GM23338 (cell line): ENCODE measurements at regions not wholly inside any gene's neighbourhood (a gene's known extent, or its start where the extent isn't known, plus 50 kb on each side); places are given as distances from the start of the nearest gene placed in this dataset.

ENCODE experiments used
- ATAC-seq: fragments of 200-7000 bp; cut with Tn5 transposase; 3 replicates; pipeline ENCODE4 v1.9.1; 2020
- DNase-seq: peaks from one replicate; pipeline ENCODE4 v3.0.0-alpha.2; 2015; ENCODE audit warnings: low spot score
- H2AFZ ChIP-seq: fragments of 200-600 bp; sonication (generic); 2 replicates; pipeline ENCODE4 v1.8.0; 2016; ENCODE audit warnings: antibody characterized with exemption, mild to moderate bottlenecking, moderate library complexity
- H3F3A ChIP-seq: fragments of 200-600 bp; sonication (generic); replicated peaks from 2 replicates; pipeline ENCODE4 v1.8.0; 2017; ENCODE audit warnings: antibody characterized with exemption, mixed run types, low read depth
- H3K27ac ChIP-seq: fragments of 200-600 bp; sonication (generic); 2 replicates; pipeline ENCODE4 v1.6.1; 2016; ENCODE audit warnings: low read depth
- H3K27me3 ChIP-seq: fragments of 200-600 bp; sonication (generic); 2 replicates; pipeline ENCODE4 v1.8.0; 2016; ENCODE audit warnings: mild to moderate bottlenecking, mixed run types, moderate library complexity; ENCODE audit not compliant: insufficient read depth
- H3K36me3 ChIP-seq: fragments of 200-600 bp; sonication (generic); 2 replicates; pipeline ENCODE4 v1.8.0; 2016; ENCODE audit warnings: mild to moderate bottlenecking; ENCODE audit not compliant: insufficient read depth
- H3K4me1 ChIP-seq: fragments of 200-600 bp; sonication (generic); 2 replicates; pipeline ENCODE4 v1.8.0; 2016; ENCODE audit warnings: mild to moderate bottlenecking, moderate library complexity; ENCODE audit not compliant: insufficient read depth
- H3K4me2 ChIP-seq: fragments of 200-600 bp; sonication (generic); 2 replicates; pipeline ENCODE4 v1.7.1; 2017; ENCODE audit warnings: mixed run types
- H3K4me3 ChIP-seq: fragments of 200-600 bp; sonication (generic); 2 replicates; pipeline ENCODE4 v1.6.1; 2016; ENCODE audit warnings: mixed run types
- H3K79me2 ChIP-seq: fragments of 200-600 bp; sonication (generic); replicated peaks from 2 replicates; pipeline ENCODE4 v1.8.0; 2017; ENCODE audit warnings: mild to moderate bottlenecking; ENCODE audit not compliant: insufficient read depth
- H3K9me2 ChIP-seq: fragments of 200-600 bp; sonication (generic); 2 replicates; pipeline ENCODE4 v1.8.0; 2017; ENCODE audit not compliant: insufficient read depth
- H4K20me1 ChIP-seq: fragments of 200-600 bp; sonication (generic); replicated peaks from 2 replicates; pipeline ENCODE4 v1.8.0; 2017; ENCODE audit warnings: mild to moderate bottlenecking; ENCODE audit not compliant: insufficient read depth
- H3K27ac Mint-ChIP-seq: 2 replicates; pipeline ENCODE4 v1.8.0; 2020; ENCODE audit warnings: inconsistent platforms, mild to moderate bottlenecking, moderate library complexity, mixed read lengths
- H3K27me3 Mint-ChIP-seq: 3 replicates; pipeline ENCODE4 v1.8.0; 2022; ENCODE audit warnings: low read depth, mild to moderate bottlenecking, moderate library complexity, mixed read lengths, inconsistent platforms; ENCODE audit not compliant: insufficient read depth, poor library complexity
- H3K36me3 Mint-ChIP-seq: 3 replicates; pipeline ENCODE4 v1.8.0; 2021; ENCODE audit warnings: low read depth, mild to moderate bottlenecking, inconsistent platforms, moderate library complexity, mixed read lengths
- H3K4me1 Mint-ChIP-seq: 3 replicates; pipeline ENCODE4 v1.8.0; 2020; ENCODE audit warnings: mild to moderate bottlenecking, inconsistent platforms, mixed read lengths
- H3K4me3 Mint-ChIP-seq: 3 replicates; pipeline ENCODE4 v1.8.0; 2021; ENCODE audit warnings: moderate library complexity, mild to moderate bottlenecking, inconsistent platforms, mixed read lengths
- H3K9me3 Mint-ChIP-seq: 3 replicates; pipeline ENCODE4 v1.8.0; 2020; ENCODE audit warnings: moderate library complexity, mild to moderate bottlenecking, inconsistent platforms, mixed read lengths
- CREB1 ChIP-seq: fragments of 250-450 bp; sonication (Bioruptor Pico); IDR thresholded peaks from 2 replicates; pipeline ENCODE4 v1.5.0; 2020; ENCODE audit warnings: low read depth, mild to moderate bottlenecking, moderate library complexity
- CTCF ChIP-seq, 2 experiments: fragments of 200-600 bp in 1 of 2; sonication (generic) in 1 of 2; conservative IDR thresholded peaks; 2 replicates each; pipeline versions ENCODE4 v1.5.1 to v1.6.1; 2016 to 2017; ENCODE audit warnings: antibody characterized with exemption in 2 of 2, low read depth in 2 of 2, mild to moderate bottlenecking in 2 of 2, moderate library complexity in 1 of 2
- ETS1 ChIP-seq: IDR thresholded peaks from 2 replicates; pipeline ENCODE4 v1.6.1; 2016; ENCODE audit warnings: antibody characterized with exemption
- JUNB ChIP-seq: IDR thresholded peaks from one replicate; pipeline ENCODE4 v1.6.1; 2016; ENCODE audit warnings: antibody characterized with exemption; ENCODE audit not compliant: unreplicated experiment
- NANOG ChIP-seq: IDR thresholded peaks from 2 replicates; pipeline ENCODE4 v1.6.1; 2016; ENCODE audit warnings: antibody characterized with exemption, borderline replicate concordance
- POLR2AphosphoS5 ChIP-seq: IDR thresholded peaks from 2 replicates; pipeline ENCODE4 v1.6.1; 2016; ENCODE audit warnings: antibody characterized with exemption, low read depth
- REST ChIP-seq: IDR thresholded peaks from one replicate; pipeline ENCODE4 v1.6.1; 2018; ENCODE audit warnings: antibody characterized with exemption; ENCODE audit not compliant: unreplicated experiment
- STAT1 ChIP-seq: IDR thresholded peaks from one replicate; pipeline ENCODE4 v1.6.1; 2016; ENCODE audit warnings: antibody characterized with exemption; ENCODE audit not compliant: unreplicated experiment
- ZNF114 ChIP-seq: fragments of 250-450 bp; sonication (Bioruptor Pico); IDR thresholded peaks from 2 replicates; pipeline ENCODE4 v1.5.0; 2020; ENCODE audit warnings: mild to moderate bottlenecking, moderate library complexity
- ZNF331 ChIP-seq: fragments of 250-450 bp; sonication (Bioruptor Pico); IDR thresholded peaks from 2 replicates; pipeline ENCODE4 v1.5.0; 2020; ENCODE audit warnings: low read depth, mild to moderate bottlenecking, moderate library complexity
- ZNF462 ChIP-seq: fragments of 250-450 bp; sonication (Bioruptor Pico); IDR thresholded peaks from 2 replicates; pipeline ENCODE4 v1.5.0; 2020; ENCODE audit warnings: mild to moderate bottlenecking, moderate library complexity

- TF ChIP-seq REST: no peak
- no peak for TF ChIP-seq STAT1
- TF ChIP-seq ZNF114: no peak
- TF ChIP-seq NANOG: no peak
- TF ChIP-seq CREB1: no peak
- TF ChIP-seq CTCF (conservative IDR thresholded peaks at IDR 0.05; ENCODE audit: low read depth in 2 of 2): no peak
- TF ChIP-seq POLR2AphosphoS5: no peak
- no peak for TF ChIP-seq JUNB
Observed at GRCh38 chr9:86516564-86516963, 162.4 kb upstream of the TUT7 start (continued).

GRCh38 chr9:86515221-86515620 lies 161.0 kb upstream of the TUT7 start:
- Histone ChIP-seq H3F3A (no peaks in the 10 kb centered on the region), H3K9me2 (no peaks in the 10 kb centered on the region; the same call in 1 of the 2 replicates), H3K4me1 (no peaks in the 10 kb centered on the region), H3K4me3 (no peak overlapping the region), H3K4me2 (no peak overlapping the region), H3K79me2 (no peaks in the 10 kb centered on the region), H3K36me3 (no peaks in the 10 kb centered on the region), H3K27ac (no peak overlapping the region), H4K20me1 (no peaks in the 10 kb centered on the region), H3K27me3 (no peaks in the 10 kb centered on the region), H2AFZ (no peak overlapping the region)
- no peak for DNase-seq
- Mint-ChIP-seq H3K4me1 (peaks cover 10% of the 10 kb centered on the region), H3K27ac (no peak overlapping the region), H3K4me3 (no peak overlapping the region), H3K27me3 (peaks cover 4% of the 10 kb centered on the region), H3K9me3 (no peaks in the 10 kb centered on the region), H3K36me3 (no peaks in the 10 kb centered on the region)
- no peak for ATAC-seq
- TF ChIP-seq ZNF462 (CRISPR knock-in tag) (no peak), POLR2AphosphoS5 (no peak), CREB1 (no peak), JUNB (no peak), ZNF331 (CRISPR knock-in tag) (no peak), ETS1 (no peak), CTCF (conservative IDR thresholded peaks at IDR 0.05; ENCODE audit: low read depth in 2 of 2) (no peak)
